Loucy (cell line): ENCODE measurements at regions not wholly inside any gene's neighbourhood (a gene's known extent, or its start where the extent isn't known, plus 50 kb on each side); places are given as distances from the start of the nearest gene placed in this dataset.

Source experiments
- EZH2phosphoT487 ChIP-seq: fragments of 200-600 bp; IDR thresholded peaks from 2 replicates; pipeline ENCODE4 v1.6.1; 2018; ENCODE audit warnings: antibody characterized with exemption, mild to moderate bottlenecking, moderate library complexity, borderline replicate concordance
- TF ChIP-seq, protein P1 (sequence below): fragments of 200-600 bp; sonication (generic); conservative IDR thresholded peaks from 2 replicates; pipeline ENCODE4 v1.5.1; 2014; ENCODE audit warnings: mild to moderate bottlenecking, antibody characterized with exemption, low read length

DNA sequence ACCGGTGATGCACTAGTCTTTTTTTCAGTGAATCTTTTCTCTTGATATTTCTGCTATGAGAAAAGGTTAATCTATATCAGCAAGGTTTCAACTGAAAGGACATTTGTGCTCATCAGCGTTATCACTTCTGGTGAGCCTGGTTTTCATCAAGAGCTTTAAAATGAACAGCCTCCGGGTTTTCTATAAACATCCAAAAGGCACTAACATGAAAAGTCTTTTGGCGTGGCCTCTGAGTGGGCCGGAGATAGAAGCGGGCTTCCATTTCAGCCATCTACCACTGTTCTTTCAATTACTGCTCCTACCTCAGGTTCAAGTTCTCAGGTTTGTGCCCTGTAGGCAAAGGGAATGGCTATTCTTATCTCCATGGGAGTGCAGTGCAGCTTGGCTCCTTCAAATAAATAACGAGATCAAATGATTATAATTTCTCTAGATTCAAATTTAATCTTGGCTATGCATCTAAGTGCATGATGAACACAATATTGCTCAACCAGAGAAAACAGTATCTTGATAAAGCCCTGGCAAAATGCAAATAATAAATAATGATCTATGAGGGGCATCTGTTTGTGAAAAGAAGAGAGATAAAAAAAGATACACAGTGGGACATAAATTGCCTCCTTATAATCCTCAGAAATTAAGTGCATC is 314.8 kb downstream of the CDH2 start:
- TF ChIP-seq, protein P1, sequence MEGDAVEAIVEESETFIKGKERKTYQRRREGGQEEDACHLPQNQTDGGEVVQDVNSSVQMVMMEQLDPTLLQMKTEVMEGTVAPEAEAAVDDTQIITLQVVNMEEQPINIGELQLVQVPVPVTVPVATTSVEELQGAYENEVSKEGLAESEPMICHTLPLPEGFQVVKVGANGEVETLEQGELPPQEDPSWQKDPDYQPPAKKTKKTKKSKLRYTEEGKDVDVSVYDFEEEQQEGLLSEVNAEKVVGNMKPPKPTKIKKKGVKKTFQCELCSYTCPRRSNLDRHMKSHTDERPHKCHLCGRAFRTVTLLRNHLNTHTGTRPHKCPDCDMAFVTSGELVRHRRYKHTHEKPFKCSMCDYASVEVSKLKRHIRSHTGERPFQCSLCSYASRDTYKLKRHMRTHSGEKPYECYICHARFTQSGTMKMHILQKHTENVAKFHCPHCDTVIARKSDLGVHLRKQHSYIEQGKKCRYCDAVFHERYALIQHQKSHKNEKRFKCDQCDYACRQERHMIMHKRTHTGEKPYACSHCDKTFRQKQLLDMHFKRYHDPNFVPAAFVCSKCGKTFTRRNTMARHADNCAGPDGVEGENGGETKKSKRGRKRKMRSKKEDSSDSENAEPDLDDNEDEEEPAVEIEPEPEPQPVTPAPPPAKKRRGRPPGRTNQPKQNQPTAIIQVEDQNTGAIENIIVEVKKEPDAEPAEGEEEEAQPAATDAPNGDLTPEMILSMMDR, result no peak
- no peak for TF ChIP-seq EZH2phosphoT487
